BJ (cell line): ENCODE measurements at regions not wholly inside any gene's neighbourhood (a gene's known extent, or its start where the extent isn't known, plus 50 kb on each side); places are given as distances from the start of the nearest gene placed in this dataset.

Experiments
- CTCF ChIA-PET: fragments of 350-600 bp; formaldehyde crosslinking; extraction: SDS; loops from one replicate; lab custom pipeline; 2021; ENCODE audit warnings: antibody characterized with exemption, inconsistent platforms; lab: Yijun Ruan, JAX
- POLR2A ChIA-PET: fragments of 300-600 bp; sonication (Branson Sonifier 250); formaldehyde crosslinking; extraction: SDS; loops from one replicate; lab custom pipeline; 2021; ENCODE audit warnings: antibody characterized with exemption; lab: Charles Lee
- DNase-seq: peaks from one replicate; pipeline ENCODE4 v3.0.0-alpha.2; 2011; ENCODE audit warnings: low read depth
- H3K27me3 ChIP-seq: 2 replicates; pipeline ENCODE4 v1.6.0; 2011; ENCODE audit warnings: low read length; ENCODE audit not compliant: control insufficient read depth, insufficient read depth
- H3K36me3 ChIP-seq: 2 replicates; pipeline ENCODE4 v1.5.1; 2011; ENCODE audit warnings: low read length; ENCODE audit not compliant: control insufficient read depth, insufficient read depth
- H3K4me3 ChIP-seq: 2 replicates; pipeline ENCODE4 v1.5.1; 2011; ENCODE audit warnings: low read depth, mild to moderate bottlenecking, control low read depth, low read length
- TF ChIP-seq, protein P1 (sequence below): IDR thresholded peaks from 2 replicates; pipeline ENCODE4 v1.5.1; 2011; ENCODE audit warnings: low read depth, mild to moderate bottlenecking, control low read depth, inconsistent platforms, low read length, moderate library complexity; ENCODE audit not compliant: insufficient read depth

DNA sequence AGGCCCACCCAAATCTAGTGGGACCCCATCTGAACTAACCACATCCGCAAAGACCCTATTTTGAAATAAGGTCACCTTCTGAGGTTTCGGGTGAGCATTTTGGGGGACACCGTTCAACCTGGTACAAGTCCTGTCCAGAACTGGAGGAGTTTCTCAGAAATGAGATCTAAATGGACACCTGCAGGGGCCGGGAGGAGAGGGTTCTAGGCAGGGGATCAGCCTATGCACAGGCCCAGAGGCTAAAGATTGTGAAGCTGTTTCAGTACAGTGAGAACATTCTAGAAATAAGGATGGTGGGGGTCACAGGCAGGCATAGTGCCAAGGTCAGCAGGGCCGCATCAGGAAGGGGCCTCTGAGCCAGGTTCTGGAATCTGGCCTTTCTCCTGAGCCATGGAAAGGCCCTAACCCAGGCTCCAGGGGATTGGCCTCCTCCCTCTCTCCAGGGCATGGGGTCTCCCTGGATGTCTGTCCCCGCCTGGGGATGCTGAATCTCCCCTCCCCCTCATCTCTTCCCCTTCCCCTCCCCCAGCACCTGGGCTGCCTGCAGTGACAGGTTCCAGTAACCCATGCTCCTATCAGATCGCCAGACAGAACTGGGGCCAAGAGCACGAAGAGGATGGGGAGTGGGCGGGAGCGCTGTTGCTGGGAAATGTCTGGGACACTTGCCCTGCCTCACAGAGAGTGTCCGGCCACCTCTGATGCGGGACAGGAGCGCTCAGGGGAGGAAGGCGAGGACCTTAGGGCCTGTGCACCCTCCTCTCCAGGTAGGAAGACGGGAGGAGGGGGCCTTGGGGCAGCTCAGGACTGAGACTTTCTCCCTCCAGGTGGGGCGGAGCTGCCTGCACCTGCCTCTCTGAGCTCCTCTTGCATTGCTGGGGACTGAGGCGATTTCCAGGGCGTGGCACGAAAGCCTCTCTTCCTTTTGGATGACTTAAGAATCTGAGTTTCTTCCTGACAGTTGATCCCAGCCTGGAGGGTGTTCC lies 321.4 kb upstream of the TNRC6C start:
- Histone ChIP-seq H3K4me3 (no peak overlapping the region), H3K27me3 (peaks cover 4% of the 10 kb centered on the region), H3K36me3 (no peaks in the 10 kb centered on the region)
- ChIA-PET CTCF (interaction anchor here (1.1 to 1.2 kb wide), 2 partner anchors 9 to 66 kb away, joined by 3 read pairs; no protein-coding TSS in a partner anchor), POLR2A (no interaction called here)
- TF ChIP-seq, protein P1, sequence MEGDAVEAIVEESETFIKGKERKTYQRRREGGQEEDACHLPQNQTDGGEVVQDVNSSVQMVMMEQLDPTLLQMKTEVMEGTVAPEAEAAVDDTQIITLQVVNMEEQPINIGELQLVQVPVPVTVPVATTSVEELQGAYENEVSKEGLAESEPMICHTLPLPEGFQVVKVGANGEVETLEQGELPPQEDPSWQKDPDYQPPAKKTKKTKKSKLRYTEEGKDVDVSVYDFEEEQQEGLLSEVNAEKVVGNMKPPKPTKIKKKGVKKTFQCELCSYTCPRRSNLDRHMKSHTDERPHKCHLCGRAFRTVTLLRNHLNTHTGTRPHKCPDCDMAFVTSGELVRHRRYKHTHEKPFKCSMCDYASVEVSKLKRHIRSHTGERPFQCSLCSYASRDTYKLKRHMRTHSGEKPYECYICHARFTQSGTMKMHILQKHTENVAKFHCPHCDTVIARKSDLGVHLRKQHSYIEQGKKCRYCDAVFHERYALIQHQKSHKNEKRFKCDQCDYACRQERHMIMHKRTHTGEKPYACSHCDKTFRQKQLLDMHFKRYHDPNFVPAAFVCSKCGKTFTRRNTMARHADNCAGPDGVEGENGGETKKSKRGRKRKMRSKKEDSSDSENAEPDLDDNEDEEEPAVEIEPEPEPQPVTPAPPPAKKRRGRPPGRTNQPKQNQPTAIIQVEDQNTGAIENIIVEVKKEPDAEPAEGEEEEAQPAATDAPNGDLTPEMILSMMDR = no peak
- DNase-seq = no peak

DNA sequence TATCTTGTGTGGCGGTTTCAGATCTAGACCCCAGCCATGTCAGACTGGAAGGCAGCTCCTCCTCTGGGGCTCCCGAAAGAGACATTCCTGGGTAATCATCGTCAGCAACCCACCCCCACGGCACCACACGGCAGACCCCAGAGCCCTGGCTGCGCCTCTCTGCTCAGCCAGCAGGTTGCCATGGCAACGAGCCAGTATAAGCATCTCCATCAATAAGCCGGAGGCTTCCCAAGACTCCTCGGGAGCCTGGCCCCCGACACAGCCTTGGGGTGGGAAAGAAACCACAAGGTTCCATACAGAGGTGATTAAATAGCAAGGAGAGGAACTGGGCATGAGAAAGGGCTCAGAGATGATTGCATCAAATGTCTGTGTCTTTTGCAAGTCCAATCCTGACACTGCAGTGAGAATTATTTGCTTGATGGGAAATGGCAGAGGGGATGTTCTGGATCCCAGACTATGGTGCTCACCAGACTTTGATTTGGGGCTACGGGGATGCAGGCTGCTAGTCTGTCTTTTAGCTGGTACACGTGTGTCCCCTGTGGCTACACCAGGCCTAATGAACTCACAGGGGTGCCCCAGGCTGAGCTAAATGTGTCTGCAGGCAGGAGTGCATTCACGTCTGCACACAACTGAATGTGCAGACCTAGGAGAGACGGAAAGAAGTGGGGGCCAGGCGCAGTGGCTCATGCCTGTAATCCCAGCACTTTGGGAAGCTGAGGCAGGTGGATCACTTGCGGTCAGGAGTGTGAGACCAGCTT lies 320.5 kb upstream of the TNRC6C start:
- DNase-seq = no peak
- no peaks in the 10 kb centered on the region for H3K36me3 ChIP-seq
- H3K4me3 ChIP-seq = no peak overlapping the region
- TF ChIP-seq, protein P1 = no peak
- peaks cover 4% of the 10 kb centered on the region for H3K27me3 ChIP-seq
- CTCF ChIA-PET = interaction anchor here (1.2 kb wide), 1 partner anchor 8 kb away, joined by 3 read pairs; no protein-coding TSS in a partner anchor
- POLR2A ChIA-PET = no interaction called here

DNA sequence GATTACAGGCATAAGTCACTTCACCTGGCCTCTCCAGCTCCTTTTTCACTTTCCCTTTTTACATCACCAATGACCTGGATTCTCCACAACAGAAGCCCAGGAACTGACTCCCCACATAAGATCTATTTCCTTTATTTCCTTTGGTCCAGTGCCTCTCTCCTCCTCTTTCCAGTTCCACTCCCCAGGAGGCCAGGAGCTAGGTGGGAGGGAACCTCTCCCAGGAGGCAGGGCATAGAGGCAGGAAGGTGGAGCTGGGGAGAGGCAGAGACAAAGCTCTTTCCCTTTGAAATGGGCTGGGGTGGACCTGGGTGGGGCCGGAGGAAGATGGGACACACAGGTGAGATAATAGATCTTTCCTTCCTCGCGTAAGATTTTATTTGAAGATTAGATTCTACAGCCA lies 318.3 kb upstream of the TNRC6C start:
- H3K36me3 ChIP-seq = no peaks in the 10 kb centered on the region
- peaks cover 9% of the 10 kb centered on the region for H3K27me3 ChIP-seq
- no peak for DNase-seq
- ChIA-PET POLR2A (no interaction called here), CTCF (no interaction called here)
- TF ChIP-seq, protein P1 = no peak
- H3K4me3 ChIP-seq = no peak overlapping the region

DNA sequence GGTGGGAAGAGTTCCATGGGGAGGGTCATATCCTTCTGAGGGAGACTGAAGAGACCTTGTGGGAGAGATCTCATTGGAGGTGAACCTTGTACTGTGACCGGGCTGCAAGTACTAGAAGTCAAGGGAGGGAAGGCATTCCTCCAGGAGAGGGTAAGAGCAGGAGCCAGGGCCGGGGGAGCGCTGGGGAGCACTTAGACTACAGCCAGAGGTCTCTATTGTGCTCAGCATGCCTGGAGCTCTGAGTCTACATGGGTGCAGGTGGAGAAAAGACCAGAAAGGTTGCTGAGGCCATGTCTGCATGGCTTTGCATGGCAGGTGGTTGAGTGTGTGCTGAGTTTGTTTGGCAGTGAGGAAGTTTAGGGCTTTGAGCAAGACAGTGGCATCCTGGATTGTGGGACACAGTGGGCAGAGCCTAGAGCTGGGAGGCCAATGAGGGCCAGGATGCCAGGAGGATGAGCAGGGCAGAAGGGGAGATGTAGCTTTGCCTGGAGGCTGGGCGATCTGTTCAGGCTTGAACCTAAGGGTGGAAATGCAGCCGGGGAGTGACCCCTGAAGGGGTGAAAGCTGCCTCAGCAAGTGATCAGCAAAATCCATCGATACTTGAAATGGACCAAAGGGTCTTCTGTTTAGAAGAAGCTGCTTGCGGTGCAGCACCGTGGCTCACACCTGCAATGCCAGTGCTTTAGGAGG lies 317.4 kb upstream of the TNRC6C start:
- Histone ChIP-seq H3K4me3 (no peak overlapping the region), H3K36me3 (no peaks in the 10 kb centered on the region), H3K27me3 (peaks cover 9% of the 10 kb centered on the region)
- ChIA-PET POLR2A (no interaction called here), CTCF (no interaction called here)
- TF ChIP-seq, protein P1 = no peak
- no peak for DNase-seq

DNA sequence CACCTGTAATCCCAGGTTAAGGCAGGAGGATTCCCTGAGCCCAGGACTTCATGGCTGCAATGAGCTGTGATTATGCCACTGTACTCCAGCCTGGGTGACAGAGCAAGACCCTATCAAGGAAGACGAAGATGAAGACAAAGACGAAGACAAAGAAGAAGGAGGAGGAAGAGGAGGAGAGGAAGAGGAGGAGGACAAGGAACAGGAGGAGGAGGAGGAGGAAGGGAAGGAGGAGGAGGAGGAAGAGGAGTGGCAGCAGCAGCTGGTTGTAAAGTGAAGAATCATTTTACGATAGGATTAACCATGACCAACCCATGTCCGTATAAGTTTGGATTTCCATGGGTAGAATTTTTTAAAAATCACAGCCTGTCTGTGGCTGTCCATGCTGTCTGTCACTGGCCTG lies 316.8 kb upstream of the TNRC6C start:
- Histone ChIP-seq H3K27me3 (peaks cover 9% of the 10 kb centered on the region), H3K36me3 (no peaks in the 10 kb centered on the region), H3K4me3 (no peak overlapping the region)
- CTCF ChIA-PET = no interaction called here
- POLR2A ChIA-PET = no interaction called here
- TF ChIP-seq, protein P1 = no peak
- DNase-seq = no peak
